Gastroesophageal sphincter (tissue), 4 donors: ENCODE measurements at regions not wholly inside any gene's neighbourhood (a gene's known extent, or its start where the extent isn't known, plus 50 kb on each side); places are given as distances from the start of the nearest gene placed in this dataset.

Experiments
- ATAC-seq: fragments of 150-250 bp; one replicate; pipeline ENCODE4 v1.9.1; 2016; ENCODE audit warnings: mild to moderate bottlenecking, moderate library complexity
- H3K27ac ChIP-seq, 4 donors: fragments of 200-600 bp; sonication (generic) in 3 of 4; 1 replicate in 3 of 4; 2 replicates in 1 of 4; pipeline ENCODE4 v1.5.1; 2016 to 2019
- H3K27me3 ChIP-seq: fragments of 200-600 bp; sonication (generic); one replicate; pipeline ENCODE4 v1.5.1; 2019
- H3K36me3 ChIP-seq, 2 donors: fragments of 200-600 bp; sonication (generic); one replicate each; pipeline ENCODE4 v1.5.1; 2019; ENCODE audit warnings: control low read depth in 1 of 2
- H3K4me1 ChIP-seq, 3 donors: fragments of 200-600 bp; sonication (generic); 1 replicate in 2 of 3; 2 replicates in 1 of 3; pipeline ENCODE4 v1.5.1; 2016 to 2019; ENCODE audit warnings: control low read depth in 2 of 3
- H3K4me3 ChIP-seq, 2 donors: fragments of 200-600 bp; sonication (generic); one replicate each; pipeline ENCODE4 v1.5.1; 2019; ENCODE audit warnings: mild to moderate bottlenecking in 1 of 2, moderate library complexity in 1 of 2
- H3K9me3 ChIP-seq, 3 donors: fragments of 200-600 bp; sonication (generic); one replicate each; pipeline ENCODE4 v1.5.1; 2017 to 2019; ENCODE audit warnings: control low read depth in 2 of 3
- EP300 ChIP-seq: sonication (generic); formaldehyde crosslinking; IDR thresholded peaks from one replicate; pipeline ENCODE4 v1.6.1; 2017; ENCODE audit warnings: antibody characterized with exemption, mild to moderate bottlenecking
- POLR2A ChIP-seq, 2 donors: fragments of 450-650 bp; IDR thresholded peaks; one replicate each; pipeline ENCODE4 v1.6.1; 2017; ENCODE audit warnings: antibody characterized with exemption in 2 of 2, mild to moderate bottlenecking in 2 of 2, moderate library complexity in 1 of 2
- POLR2AphosphoS5 ChIP-seq: sonication (generic); formaldehyde crosslinking; IDR thresholded peaks from one replicate; pipeline ENCODE4 v1.6.1; 2017; ENCODE audit warnings: antibody characterized with exemption
- WGBS, 2 donors: methylation state at CpG; one replicate each; pipeline ENCODE4 v1.1.5; 2018; ENCODE audit warnings: low coverage in 1 of 2; 5-methylcytosine and 5-hydroxymethylcytosine counted together
- TF ChIP-seq, protein P1 (sequence below), 4 experiments: fragments of 200-600 bp in 2 of 4; fragments of 450-650 bp in 2 of 4; sonication (generic) in 1 of 4; IDR thresholded peaks; one replicate each; pipeline ENCODE4 v1.5.1; 2017 to 2019; ENCODE audit warnings: antibody characterized with exemption in 4 of 4, mild to moderate bottlenecking in 2 of 4, moderate library complexity in 2 of 4

GRCh38 chr18:37636831-37637477, 71.4 kb upstream of the CELF4 start:
- no peaks in the 10 kb centered on the region for H3K27me3 ChIP-seq
- no peak for TF ChIP-seq POLR2AphosphoS5
- TF ChIP-seq, protein P1, sequence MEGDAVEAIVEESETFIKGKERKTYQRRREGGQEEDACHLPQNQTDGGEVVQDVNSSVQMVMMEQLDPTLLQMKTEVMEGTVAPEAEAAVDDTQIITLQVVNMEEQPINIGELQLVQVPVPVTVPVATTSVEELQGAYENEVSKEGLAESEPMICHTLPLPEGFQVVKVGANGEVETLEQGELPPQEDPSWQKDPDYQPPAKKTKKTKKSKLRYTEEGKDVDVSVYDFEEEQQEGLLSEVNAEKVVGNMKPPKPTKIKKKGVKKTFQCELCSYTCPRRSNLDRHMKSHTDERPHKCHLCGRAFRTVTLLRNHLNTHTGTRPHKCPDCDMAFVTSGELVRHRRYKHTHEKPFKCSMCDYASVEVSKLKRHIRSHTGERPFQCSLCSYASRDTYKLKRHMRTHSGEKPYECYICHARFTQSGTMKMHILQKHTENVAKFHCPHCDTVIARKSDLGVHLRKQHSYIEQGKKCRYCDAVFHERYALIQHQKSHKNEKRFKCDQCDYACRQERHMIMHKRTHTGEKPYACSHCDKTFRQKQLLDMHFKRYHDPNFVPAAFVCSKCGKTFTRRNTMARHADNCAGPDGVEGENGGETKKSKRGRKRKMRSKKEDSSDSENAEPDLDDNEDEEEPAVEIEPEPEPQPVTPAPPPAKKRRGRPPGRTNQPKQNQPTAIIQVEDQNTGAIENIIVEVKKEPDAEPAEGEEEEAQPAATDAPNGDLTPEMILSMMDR (IDR thresholded peaks at IDR 0.05) = no peak
- no peak for TF ChIP-seq EP300
- no peak for TF ChIP-seq POLR2A (IDR thresholded peaks at IDR 0.05)
- H3K36me3 ChIP-seq = no peaks in the 10 kb centered on the region
- H3K4me3 ChIP-seq = no peak overlapping the region
- WGBS, 2 donors = 78 to 86% methylated on average over 3 to 6 of the region's 8 CpGs
- H3K4me1 ChIP-seq = no peaks in the 10 kb centered on the region
- H3K27ac ChIP-seq = no peak overlapping the region
- no peaks in the 10 kb centered on the region for H3K9me3 ChIP-seq
- ATAC-seq = no peak

GRCh38 chr18:37634516-37634915, 68.9 kb upstream of the CELF4 start:
- no peak overlapping the region for H3K4me3 ChIP-seq
- no peaks in the 10 kb centered on the region for H3K36me3 ChIP-seq
- no peak for ATAC-seq
- no peaks in the 10 kb centered on the region for H3K9me3 ChIP-seq
- H3K4me1 ChIP-seq = no peaks in the 10 kb centered on the region
- WGBS, 2 donors = 71 to 100% methylated on average over 2 of the region's 2 CpGs
- TF ChIP-seq POLR2AphosphoS5 (no peak), EP300 (no peak), POLR2A (IDR thresholded peaks at IDR 0.05) (no peak)
- TF ChIP-seq, protein P1 (IDR thresholded peaks at IDR 0.05) = no peak
- H3K27me3 ChIP-seq = no peaks in the 10 kb centered on the region
- no peak overlapping the region for H3K27ac ChIP-seq

DNA sequence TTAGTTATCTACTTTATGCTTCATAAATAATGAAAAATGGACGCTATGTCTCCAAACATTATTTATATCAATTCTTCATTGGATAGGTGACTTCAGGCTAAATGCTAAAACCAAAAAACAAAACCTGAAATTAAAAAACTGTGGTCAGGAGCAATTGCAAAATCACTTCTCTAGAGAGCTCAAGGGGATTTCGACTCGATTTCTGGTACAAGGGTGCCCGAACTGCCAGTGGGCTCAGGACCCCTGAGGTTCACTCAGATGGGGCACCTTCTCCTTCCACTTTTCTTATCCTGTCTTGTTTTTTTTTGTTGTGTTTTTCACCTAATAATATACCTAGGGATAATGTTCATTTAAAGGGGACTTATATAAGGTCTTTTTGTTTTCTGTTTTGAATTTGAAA, 65.8 kb upstream of the CELF4 start:
- Histone ChIP-seq H3K4me3 (no peak overlapping the region), H3K36me3 (no peaks in the 10 kb centered on the region), H3K9me3 (no peaks in the 10 kb centered on the region), H3K4me1 (no peaks in the 10 kb centered on the region), H3K27me3 (no peaks in the 10 kb centered on the region), H3K27ac (no peak overlapping the region)
- TF ChIP-seq POLR2A (IDR thresholded peaks at IDR 0.05) (no peak), EP300 (no peak), POLR2AphosphoS5 (no peak)
- TF ChIP-seq, protein P1 (IDR thresholded peaks at IDR 0.05) = no peak
- ATAC-seq = no peak
- 89 to 90% methylated on average over 4 of the region's 4 CpGs for WGBS, 2 donors

- H3K27me3 ChIP-seq = no peaks in the 10 kb centered on the region
- WGBS, 2 donors = 88 to 100% methylated on average over 1 of the region's 2 CpGs
- no peak overlapping the region for H3K4me3 ChIP-seq
- no peaks in the 10 kb centered on the region for H3K4me1 ChIP-seq
- H3K36me3 ChIP-seq = no peaks in the 10 kb centered on the region
- TF ChIP-seq, protein P1 (IDR thresholded peaks at IDR 0.05) = no peak
- TF ChIP-seq POLR2A (IDR thresholded peaks at IDR 0.05) (no peak), POLR2AphosphoS5 (no peak), EP300 (no peak)
- H3K9me3 ChIP-seq = no peaks in the 10 kb centered on the region
- H3K27ac ChIP-seq = no peak overlapping the region
- ATAC-seq = no peak
Observed at GRCh38 chr18:37630334-37630733, 64.7 kb upstream of the CELF4 start.

DNA sequence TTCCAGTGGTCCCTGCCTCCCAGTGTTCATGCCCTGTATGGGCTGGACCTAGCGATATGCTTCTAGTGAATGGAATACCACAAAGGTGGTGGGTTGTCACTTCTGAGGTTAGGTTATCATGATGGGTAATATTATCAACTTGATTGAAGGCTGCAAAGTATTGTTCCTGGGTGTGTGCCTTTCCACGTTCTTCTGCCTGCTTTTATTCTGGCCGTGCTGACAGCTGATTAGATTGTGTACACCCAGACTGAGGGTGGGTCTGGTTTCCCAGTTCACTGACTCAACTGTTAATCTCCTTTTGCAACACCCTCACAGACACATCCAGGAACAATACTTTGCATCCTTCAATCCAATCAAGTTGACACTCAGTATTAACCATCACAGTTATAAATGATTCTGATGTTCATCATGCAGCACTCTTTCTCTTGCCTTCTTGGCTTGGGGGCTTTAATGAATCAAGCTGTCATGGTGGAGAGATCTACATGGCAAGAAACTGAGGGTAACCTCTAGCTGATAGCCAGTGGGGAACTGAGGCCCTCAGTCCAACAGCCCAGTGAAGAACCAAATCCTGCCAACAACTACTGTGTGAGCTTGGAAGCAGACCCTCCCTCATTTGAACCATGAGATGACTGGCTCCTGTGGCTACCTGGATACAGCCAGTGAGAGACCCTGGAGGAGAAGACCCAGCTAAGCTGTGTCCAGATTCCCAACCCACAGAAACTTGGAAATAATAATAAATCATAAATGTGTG, 63.0 kb upstream of the CELF4 start:
- H3K4me1 ChIP-seq = no peaks in the 10 kb centered on the region
- no peak for ATAC-seq
- H3K4me3 ChIP-seq = no peak overlapping the region
- 67% methylated on average over 3 of the region's 3 CpGs; no CpG with 5 or more reads in 1 of the 2 donors for WGBS, 2 donors
- TF ChIP-seq, protein P1 (IDR thresholded peaks at IDR 0.05) = no peak
- TF ChIP-seq EP300 (no peak), POLR2A (IDR thresholded peaks at IDR 0.05) (no peak), POLR2AphosphoS5 (no peak)
- H3K36me3 ChIP-seq = no peaks in the 10 kb centered on the region
- H3K27me3 ChIP-seq = no peaks in the 10 kb centered on the region
- no peaks in the 10 kb centered on the region for H3K9me3 ChIP-seq
- no peak overlapping the region for H3K27ac ChIP-seq
